Embryonic facial prominence (tissue), 1 donor: ENCODE measurements at regions not wholly inside any gene's neighbourhood (a gene's known extent, or its start where the extent isn't known, plus 50 kb on each side); places are given as distances from the start of the nearest gene placed in this dataset.

Experiments
- DNase-seq: peaks from one replicate; pipeline ENCODE4 v3.0.0-alpha.2; 2016; ENCODE audit errors: extremely low spot score

DNA sequence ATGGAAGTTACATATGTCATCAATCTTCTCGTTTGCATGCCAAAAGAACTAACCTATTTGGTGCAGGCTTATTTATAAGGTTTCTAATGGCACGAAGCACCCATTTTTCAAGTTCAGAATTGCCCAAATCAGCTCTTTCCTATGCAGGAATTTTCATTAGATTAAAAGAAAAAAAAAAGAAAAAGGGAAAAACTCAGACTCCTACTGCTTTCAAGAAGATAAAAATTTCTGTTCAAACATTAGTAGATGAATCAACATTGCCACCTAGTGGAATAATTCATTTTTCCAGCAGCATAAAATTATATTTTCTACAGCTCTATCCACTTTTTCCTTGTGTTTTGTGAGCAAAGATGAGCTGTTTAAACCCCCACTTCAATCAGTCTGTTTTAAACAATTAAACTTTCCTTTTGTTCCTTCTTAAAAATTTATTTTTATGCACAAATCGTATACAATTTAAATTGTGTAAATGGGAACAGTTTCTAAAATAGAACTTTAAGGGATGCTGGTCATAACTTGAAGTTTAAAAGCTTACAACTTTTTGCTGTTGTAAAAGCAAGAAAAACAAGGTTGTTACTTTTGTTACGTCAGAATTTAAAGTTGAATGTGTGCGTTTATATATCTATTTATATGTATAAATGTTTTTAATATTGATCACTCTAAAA is 309.9 kb downstream of the ARAP2 start:
- peak; percentile 59 for DNase-seq

DNA sequence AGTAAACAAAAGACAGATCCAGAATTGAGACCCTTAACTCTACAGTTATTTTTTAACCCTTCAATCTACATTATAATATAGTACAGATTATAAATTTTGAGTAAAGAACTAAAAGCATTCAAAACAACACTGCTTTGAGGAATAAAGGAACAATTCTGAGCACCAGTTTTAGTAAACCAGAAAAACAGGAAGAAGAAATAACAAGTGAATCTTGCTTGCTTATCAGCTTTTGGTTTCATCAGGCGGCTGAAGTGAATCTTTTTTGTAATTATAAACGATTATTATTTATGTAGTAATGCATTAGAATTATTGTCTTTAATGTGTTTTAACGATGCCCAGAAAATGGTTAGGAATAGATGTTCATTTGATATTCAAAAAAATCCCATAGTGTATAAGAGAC is 305.4 kb downstream of the ARAP2 start:
- no peak for DNase-seq

DNA sequence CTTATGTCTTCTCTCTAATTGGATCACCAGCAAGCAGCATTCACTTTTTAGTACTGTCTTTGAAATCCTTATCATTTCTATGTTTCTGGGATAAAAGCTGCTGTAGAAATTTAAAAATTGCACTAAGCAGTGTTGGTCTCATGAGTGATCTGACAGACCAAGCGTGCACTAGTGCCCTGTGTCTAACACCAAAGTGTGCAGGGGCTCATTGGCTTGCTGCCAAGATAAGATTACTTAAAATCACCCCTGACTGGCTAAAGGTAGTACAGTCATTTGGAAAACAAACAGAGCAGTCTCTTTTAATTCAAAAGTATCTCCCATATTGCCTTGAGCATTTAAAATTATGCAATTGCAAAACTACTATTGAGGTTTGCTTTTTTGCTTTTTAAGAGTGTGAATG is 304.6 kb downstream of the ARAP2 start:
- no peak for DNase-seq

DNA sequence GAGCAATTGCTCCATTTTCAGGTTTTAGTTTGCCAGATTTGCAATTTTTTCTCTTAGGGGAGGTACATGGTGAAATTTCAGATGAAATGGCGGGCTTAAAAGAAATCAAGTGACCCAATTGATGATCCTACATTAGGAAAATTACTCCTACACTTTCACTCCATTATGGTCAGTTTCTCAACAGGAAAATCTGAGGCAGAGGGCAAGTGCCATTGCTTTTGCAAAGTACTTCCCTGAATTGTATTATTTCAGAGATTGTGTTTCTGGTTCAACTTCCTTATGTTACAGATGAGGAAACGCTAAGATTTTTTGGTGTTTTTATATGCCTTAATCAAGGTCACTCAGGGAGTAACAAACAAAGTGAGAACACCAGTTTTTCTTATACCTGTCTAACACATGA is 302.2 kb downstream of the ARAP2 start:
- DNase-seq: no peak

DNA sequence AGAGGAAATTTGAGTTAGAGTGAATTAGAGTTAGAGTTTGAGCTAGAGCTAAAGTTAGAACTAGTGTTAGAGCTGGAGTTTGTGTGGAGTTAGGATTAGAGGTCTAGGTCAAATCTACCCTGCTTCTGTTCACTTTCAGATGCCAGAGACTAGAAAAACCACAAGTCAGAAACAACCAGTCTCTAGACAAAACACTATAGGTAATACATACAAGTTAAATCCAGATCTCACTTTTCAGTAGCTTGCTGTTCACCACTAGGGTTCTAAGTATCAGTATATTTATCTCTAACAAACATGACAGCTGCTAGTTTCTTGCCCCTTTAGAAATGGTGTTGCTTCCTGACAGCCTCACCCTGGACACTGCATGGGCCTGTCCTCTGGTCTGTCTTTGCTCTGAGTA is 300.7 kb downstream of the ARAP2 start:
- no peak for DNase-seq

DNA sequence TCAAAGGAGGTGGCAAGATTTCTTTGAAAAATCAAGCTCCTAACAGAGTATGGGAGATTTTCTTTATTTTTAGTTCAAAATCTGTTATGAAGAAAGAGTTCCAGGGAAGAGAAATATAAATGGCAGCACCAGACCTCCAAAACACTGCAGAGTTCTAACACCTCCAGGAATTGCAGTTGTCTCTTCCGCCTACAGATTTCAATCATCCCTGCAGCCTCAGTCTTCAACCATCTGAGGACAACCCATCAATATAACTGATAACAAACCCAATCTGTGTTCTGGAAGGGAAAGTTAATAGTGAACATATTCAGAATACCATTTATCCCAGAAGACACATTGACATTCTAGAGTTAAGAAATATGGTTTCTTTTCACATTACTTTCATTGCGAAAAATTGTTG is 296.1 kb downstream of the ARAP2 start:
- DNase-seq: no peak

DNA sequence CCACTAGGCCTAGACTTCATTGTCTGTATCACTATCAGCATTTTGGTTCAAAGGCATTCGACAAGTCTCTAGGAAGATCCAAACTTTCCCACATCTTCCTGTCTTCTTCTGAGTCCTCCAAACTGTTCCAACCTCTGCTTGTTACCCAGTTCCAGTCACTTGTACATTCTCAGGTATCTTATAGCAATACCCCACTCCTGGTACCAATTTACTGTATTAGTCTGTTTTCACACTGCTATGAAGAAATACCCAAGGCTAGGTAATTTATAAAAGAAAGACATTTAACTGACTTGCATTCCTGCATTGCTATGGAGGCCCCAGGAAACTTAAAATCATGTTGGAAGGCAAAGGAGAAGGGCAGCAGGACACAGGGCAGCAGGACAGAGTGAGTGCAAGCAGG is 293.9 kb downstream of the ARAP2 start:
- no peak for DNase-seq

DNA sequence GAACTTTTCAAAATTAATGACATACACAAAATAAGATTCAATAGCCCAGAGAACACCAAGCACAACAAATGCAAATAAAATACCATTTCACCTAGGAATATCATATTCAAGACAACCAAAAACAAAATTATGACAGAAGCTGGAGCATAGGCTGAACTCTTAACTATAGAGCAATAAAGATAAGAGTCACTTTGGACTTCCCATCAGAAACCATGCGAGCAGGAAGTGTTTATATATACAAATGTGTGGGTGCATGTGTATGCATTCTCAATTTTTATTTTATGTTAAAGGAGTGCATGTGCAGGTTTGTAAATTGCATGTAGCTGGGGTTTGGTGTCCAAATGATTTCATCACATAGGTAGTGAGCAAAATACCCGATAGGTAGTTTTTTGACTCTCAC is 291.6 kb downstream of the ARAP2 start:
- no peak for DNase-seq

DNA sequence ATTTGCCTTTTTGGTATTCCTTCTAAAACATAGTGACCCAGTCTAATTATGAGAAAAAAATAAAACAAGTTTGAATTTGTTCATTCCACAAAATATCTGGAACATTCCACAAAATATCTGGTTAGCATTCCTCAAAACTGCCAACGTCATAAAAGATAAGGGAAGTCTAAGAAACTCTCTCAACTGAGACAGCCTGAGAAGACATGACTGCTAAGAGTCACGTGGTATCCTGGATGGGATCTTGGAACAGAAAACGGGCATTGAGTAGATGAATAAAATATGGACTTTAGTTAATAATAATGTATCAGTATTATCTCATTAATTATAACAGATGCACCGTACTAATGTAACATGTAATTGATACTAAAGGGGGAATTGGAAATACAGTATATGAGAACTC is 280.9 kb downstream of the ARAP2 start:
- no peak for DNase-seq

DNA sequence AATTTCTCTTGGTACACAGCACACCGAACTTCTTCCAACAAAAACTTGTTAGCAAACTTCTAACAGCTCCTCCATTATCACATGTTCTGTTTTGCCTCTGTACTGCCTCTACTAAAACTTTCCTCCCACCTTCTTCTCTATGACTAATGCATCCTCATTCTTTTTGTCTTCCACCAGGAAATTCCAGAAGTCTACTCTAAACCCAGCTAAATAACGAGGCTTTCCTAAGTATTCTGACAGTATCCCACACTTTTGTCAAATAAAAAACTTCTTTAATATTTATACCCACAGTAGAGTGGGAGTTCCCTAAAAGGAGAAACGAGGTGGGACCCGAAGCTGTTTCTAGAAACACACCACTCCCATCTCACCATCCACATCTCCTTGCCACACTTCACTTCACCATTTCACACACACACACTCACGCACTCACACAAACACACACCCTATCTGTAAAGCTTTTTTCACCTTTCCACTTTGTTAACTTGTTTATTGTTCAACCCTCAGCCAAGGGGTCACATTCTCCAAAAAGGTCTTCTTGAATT is 280.3 kb downstream of the ARAP2 start:
- DNase-seq: no peak

DNA sequence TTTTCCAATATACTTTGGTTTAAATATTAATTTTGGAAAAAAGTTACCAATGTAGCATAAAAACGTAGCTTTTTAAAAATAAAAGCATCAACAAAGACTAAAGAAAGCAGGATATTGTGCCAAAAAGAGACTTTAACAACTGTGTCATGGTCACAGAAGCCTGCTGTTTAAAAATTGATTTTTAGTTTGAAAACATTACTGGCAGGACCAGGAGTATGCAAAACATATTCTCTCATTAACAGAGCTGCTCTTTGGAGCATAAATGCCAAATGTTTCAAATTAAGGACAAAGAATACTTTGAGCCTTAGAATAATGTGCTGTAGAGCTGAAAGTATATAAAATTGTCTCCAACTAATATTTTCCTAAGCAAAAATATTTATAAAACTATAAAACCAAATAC is 279.0 kb downstream of the ARAP2 start:
- no peak for DNase-seq

DNA sequence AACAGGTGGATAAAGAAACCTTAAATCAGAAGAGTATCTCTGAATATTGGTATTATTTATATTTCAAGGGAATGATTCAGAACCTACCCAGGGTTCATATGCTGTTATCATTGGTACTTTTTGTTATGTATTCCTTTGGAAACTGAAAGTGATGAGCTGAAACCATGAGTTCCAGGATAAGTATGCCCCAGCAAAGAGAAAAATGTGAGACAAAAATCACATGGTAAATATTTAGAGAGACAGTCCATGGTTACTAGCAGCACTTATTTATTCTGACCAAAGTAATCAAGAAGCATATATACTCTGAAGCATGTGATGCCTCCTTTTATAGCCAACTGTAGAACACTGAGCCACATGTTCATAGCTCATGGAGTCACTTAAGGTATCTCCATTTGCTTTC is 277.7 kb downstream of the ARAP2 start:
- DNase-seq: no peak

DNA sequence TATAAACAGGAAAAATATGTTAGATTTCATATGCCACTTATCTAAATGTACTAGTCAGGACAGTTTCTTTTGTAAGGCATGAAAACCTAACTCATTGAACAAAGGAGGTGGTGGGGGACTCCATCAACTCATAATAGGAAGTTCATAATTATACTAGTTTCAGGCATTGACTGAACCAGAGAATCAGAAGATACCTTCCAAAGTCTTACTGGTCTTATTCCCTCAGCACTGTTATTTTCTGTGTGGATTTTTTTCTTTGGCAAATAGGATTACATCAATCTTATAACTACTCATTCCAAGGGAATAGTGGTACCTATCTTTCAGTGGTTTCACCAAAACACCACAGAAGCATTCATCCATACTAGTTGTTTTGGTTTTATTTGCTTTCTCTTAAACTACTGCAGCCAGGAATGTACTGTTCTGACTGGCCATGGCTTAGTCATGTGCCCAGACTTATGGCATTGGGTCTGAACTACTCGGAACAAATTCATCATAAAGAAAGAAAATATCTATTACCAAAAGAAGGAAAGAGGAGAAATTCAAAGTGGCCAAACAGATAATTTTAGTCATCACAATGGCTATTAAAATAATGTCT is 273.9 kb downstream of the ARAP2 start:
- DNase-seq: no peak

DNA sequence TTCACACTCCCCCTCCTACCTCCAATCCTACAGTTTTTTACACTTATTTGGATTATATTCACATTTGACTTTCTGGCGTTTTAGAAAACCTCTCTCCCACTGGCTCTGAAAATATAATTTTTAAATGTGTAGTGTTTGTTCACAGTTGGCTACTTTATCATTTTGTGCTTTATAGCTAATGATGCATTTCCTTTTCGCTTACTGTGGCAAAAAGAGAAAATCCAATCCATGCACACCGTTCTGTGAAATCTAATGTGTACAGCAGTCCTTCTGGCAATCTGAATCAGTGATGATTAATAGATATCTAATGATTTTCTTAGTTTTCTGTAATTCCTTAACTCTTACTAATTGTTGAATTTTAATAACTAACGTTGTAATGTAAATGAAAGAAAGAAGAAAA is 271.5 kb downstream of the ARAP2 start:
- no peak for DNase-seq

DNA sequence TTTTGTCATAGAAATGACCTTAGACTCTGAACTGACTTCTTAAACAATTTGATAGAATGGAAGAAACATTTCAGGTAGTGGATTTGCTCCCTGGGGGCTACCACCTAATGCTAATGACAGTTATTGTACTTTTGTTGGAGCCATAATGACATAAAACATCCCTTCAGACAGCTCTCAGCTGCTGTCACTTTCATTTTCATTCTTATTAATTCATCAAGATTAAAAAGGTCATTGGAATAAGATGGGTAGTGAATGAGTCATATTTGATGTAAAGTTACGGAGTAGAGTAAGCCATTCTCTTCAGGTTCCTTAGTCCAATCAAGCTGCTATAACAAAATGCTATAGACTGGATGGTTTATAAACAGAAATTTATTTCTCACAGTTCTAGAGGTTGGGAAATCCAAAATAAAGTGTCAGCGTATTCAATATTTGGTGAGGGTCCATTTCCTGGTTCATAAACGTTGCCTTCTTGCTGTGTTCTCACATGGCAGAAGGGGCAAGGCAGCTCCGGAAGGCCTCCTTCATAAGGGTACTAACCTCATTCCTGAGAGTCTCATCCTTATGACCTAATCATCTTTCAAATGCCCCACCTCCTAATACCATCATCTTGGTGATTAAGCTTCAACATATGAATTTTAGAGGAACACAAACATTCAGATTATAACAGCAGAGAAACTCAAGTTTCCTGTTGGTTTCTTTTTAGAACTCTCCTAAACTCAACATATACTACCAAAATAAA is 268.5 kb downstream of the ARAP2 start:
- DNase-seq: no peak

DNA sequence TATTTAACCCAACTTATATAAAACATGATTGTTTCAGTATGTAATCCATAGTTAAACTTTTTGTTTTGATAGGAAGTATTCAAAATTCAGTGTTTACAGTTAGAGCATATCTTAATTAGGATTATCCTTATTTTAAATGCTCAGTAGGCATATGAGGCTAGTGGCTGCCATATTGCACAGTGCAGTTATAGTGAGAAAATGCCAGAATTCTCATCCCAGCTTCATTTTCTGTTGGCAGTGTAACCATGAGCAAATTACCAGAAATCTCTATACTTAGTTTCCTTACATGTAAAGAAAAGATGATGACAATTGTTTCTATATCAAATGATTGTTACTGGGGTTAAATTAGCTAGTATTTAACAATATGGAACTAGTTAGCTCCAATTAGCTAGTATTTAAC is 265.8 kb downstream of the ARAP2 start:
- no peak for DNase-seq

DNA sequence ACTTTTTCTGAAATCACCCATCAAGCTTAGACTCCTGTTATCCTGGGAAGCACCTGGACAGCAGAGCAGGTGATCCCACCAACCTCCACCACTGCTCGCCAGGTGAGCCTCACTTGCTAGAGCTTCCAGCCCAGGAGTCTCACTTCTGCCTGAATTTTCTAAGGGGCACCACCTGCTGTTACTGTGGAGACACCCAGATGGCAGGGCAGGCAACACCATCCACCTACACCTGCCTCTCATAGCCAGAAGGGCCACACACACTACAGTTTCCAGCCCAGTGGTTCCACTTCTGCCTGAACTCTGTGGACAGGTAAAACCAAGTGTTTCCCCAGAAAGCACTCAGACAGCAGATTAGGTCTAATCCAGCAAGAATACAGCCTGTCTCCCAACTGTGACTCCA is 262.0 kb downstream of the ARAP2 start:
- no peak for DNase-seq

DNA sequence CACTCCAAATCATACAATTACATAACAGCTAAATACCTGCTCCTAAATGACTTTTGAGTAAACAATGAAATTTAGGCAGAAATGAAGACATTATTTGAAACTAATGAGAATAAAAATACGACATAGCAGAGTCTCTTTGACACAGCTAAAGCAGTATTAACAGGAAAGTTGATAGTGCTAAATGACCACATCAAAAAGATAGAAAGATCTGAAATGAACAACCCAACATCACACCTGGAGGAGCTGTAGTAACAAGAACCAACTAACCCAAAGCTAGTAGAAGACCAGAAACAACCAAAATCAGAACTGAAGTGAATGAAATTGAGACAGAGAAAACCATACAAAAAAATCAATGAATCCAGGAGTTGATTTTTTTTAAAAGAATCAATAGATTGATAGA is 257.8 kb downstream of the ARAP2 start:
- no peak for DNase-seq

DNA sequence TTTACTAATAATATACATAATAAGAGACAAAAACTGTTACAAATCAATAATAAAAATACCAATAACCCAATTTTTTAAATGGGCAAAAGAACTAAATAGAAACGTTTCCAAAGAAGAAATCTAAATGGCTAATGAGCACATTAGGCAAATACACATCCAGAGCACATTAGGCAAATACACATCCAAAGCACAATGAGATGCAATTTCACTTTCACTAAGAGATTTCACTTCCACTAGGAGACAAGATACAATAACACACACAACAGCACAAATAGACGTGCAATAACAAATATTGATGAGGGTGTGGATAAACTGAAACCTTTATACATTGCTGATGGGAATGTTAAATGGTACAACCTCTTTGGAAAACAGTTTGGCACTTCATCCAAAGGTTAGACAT is 250.7 kb downstream of the ARAP2 start:
- DNase-seq: no peak

DNA sequence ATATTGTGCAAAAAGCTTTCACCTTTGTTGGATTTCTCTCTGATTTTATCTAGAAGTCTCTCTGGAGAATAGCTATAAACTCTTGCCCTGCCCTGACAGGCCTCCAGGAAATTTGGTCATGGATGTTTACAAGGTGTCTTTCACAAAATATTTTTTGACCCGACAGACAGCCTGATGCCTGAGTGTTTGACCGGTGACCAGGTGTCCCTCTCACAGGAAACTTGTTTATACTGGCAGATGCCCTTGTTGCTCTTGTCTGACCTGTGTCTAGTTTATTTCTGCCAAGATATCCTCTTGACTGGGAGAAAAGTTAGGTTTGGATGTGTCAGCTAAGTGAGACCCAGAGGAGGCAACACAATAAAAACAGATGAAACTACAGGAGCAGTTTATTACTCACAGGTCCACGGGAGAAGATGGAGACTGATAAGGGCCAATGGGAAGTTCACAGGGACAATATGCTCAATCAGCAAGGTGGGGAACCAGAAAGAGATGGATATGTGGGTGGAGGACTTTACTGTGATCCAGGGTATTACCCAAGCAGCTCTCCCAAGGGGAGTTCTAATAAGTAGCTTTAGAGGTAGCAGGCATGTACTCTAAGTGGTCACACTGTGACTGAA is 243.3 kb downstream of the ARAP2 start:
- DNase-seq: no peak

DNA sequence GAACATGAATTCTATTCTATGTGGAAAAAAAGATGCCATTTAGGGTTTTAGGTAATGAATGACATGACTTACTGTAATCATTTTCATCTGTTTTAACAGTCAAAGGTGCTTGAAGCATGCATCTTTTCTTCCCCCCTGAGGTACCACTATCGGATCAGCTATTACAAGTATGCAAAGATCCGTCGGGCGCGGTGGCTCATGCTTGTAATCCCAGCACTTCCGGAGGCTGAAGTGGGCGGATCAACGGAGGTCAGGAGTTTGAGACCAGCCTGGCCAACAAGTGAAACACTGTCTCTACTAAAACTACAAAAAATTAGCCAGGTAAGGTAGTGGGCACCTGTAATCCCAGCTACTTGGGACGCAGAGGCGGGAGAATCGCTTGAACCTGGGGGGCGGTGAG is 241.3 kb downstream of the ARAP2 start:
- DNase-seq: no peak

DNA sequence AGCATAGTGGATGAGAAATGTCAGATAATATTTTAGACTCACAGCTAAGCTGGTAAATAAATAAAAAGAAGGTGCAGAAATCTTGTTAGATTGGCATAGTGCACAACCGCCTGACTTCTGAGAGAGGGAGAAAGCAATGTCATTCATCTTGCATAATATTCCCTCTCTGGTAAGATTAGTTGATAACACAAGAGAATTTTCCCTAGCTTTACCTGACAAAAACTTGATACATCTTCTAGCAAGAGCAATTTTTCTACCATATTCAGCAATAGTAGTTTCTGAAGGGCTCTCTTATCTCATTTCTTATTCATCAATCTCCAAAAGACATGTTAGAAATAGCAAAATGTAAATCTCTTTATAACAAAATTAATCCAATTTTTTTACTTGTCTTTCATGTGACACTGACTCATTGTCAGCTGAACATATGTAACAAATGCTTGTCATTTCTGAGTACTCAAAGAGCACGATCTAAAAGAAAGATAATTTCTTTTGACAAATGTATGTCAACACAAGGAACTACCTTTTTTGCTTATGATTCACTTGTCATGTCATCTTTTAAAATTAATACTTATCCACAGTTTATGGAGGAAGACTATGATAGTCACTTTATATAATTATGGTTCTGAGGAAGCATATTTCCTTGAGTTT is 240.0 kb downstream of the ARAP2 start:
- DNase-seq: no peak
